ENCODE measurements at regions not wholly inside any gene's neighbourhood (a gene's known extent, or its start where the extent isn't known, plus 50 kb on each side); places are given as distances from the start of the nearest gene placed in this dataset.

GRCh38 chr7:41054960-41055661 lies 647.8 kb downstream of the INHBA start:
- no peak overlapping the region for H3K18ac ChIP-seq (ENCODE audit: low read depth in 1 of 2, low read length in 2 of 2)
- H3K4me2 ChIP-seq (ENCODE audit: low read length, poor library complexity, severe bottlenecking) = no peak overlapping the region
- no peak overlapping the region for H3K4ac ChIP-seq (ENCODE audit: low read depth in 1 of 2, low read length in 2 of 2)
- no peak overlapping the region for H3K9ac ChIP-seq (ENCODE audit: low read length)
- H3K36me3 ChIP-seq (ENCODE audit: control insufficient read depth in 1 of 2, insufficient read depth in 2 of 2, low read depth in 1 of 2, low read length in 2 of 2) = no peaks in the 10 kb centered on the region
- H4K91ac ChIP-seq (ENCODE audit: low read length) = no peak overlapping the region
- no peak overlapping the region for H3K23ac ChIP-seq (ENCODE audit: low read length in 2 of 2)
- H3K27me3 ChIP-seq (ENCODE audit: control insufficient read depth in 1 of 2, insufficient read depth in 1 of 2, low read length in 2 of 2) = peaks cover 0 to 7% of the 10 kb centered on the region in 2 experiments
- no peak overlapping the region for H2AK5ac ChIP-seq (ENCODE audit: low read length, severe bottlenecking)
- H2BK12ac ChIP-seq (ENCODE audit: low read length in 2 of 2) = no peak overlapping the region
- no peak overlapping the region for H2BK120ac ChIP-seq (ENCODE audit: low read depth, low read length)
- H3K9me3 ChIP-seq (ENCODE audit: control insufficient read depth, low read length) = no peaks in the 10 kb centered on the region
- no peak overlapping the region for H2BK15ac ChIP-seq (ENCODE audit: low read depth, poor library complexity, severe bottlenecking)
- DNase-seq = no peak
- no peak overlapping the region for H3K14ac ChIP-seq (ENCODE audit: low read length in 2 of 2)
- H3K79me1 ChIP-seq (replicated peaks; ENCODE audit: low read length, poor library complexity, severe bottlenecking) = no peaks in the 10 kb centered on the region
- H2AFZ ChIP-seq (ENCODE audit: low read depth, low read length) = no peak overlapping the region
- no peaks in the 10 kb centered on the region for H3K4me1 ChIP-seq (ENCODE audit: control insufficient read depth, insufficient read depth, low read depth, low read length)
- H3K27ac ChIP-seq (ENCODE audit: low read length, poor library complexity, severe bottlenecking) = no peak overlapping the region
- H4K8ac ChIP-seq (ENCODE audit: low read length) = no peak overlapping the region
- no peak overlapping the region for H2BK5ac ChIP-seq (ENCODE audit: low read depth, low read length, poor library complexity, severe bottlenecking)
- 93% methylated on average over 11 of the region's 11 CpGs for WGBS
- H3K4me3 ChIP-seq (ENCODE audit: insufficient read depth in 1 of 2, low read depth in 1 of 2, low read length in 2 of 2) = no peak overlapping the region

- Histone ChIP-seq H4K91ac (ENCODE audit: low read length) (no peak overlapping the region), H3K4me3 (ENCODE audit: insufficient read depth in 1 of 2, low read depth in 1 of 2, low read length in 2 of 2) (no peak overlapping the region), H3K79me1 (replicated peaks; ENCODE audit: low read length, poor library complexity, severe bottlenecking) (no peaks in the 10 kb centered on the region), H2BK12ac (ENCODE audit: low read length in 2 of 2) (no peak overlapping the region), H3K4me2 (ENCODE audit: low read length, poor library complexity, severe bottlenecking) (no peak overlapping the region), H4K8ac (ENCODE audit: low read length) (no peak overlapping the region), H2BK15ac (ENCODE audit: low read depth, poor library complexity, severe bottlenecking) (no peak overlapping the region), H3K18ac (ENCODE audit: low read depth in 1 of 2, low read length in 2 of 2) (no peak overlapping the region), H3K23ac (ENCODE audit: low read length in 2 of 2) (no peak overlapping the region), H3K36me3 (ENCODE audit: control insufficient read depth in 1 of 2, insufficient read depth in 2 of 2, low read depth in 1 of 2, low read length in 2 of 2) (no peaks in the 10 kb centered on the region), H2AK5ac (ENCODE audit: low read length, severe bottlenecking) (no peak overlapping the region), H3K27ac (ENCODE audit: low read length, poor library complexity, severe bottlenecking) (no peak overlapping the region), H3K4ac (ENCODE audit: low read depth in 1 of 2, low read length in 2 of 2) (no peak overlapping the region), H3K9ac (ENCODE audit: low read length) (no peak overlapping the region), H3K14ac (ENCODE audit: low read length in 2 of 2) (no peak overlapping the region), H3K27me3 (ENCODE audit: control insufficient read depth in 1 of 2, insufficient read depth in 1 of 2, low read length in 2 of 2) (peaks cover 0 to 7% of the 10 kb centered on the region in 2 experiments), H2BK5ac (ENCODE audit: low read depth, low read length, poor library complexity, severe bottlenecking) (no peak overlapping the region), H3K9me3 (ENCODE audit: control insufficient read depth, low read length) (no peaks in the 10 kb centered on the region), H2AFZ (ENCODE audit: low read depth, low read length) (no peak overlapping the region), H2BK120ac (ENCODE audit: low read depth, low read length) (no peak overlapping the region), H3K4me1 (ENCODE audit: control insufficient read depth, insufficient read depth, low read depth, low read length) (no peaks in the 10 kb centered on the region)
- WGBS = 20% methylated on average over 1 of the region's 2 CpGs
- DNase-seq = peak; percentile 33
Observed at GRCh38 chr7:41053820-41054219, 649.1 kb downstream of the INHBA start.

- WGBS = 79% methylated on average over 4 of the region's 6 CpGs
- Histone ChIP-seq H4K8ac (ENCODE audit: low read length) (no peak overlapping the region), H2AFZ (ENCODE audit: low read depth, low read length) (no peak overlapping the region), H2BK12ac (ENCODE audit: low read length in 2 of 2) (no peak overlapping the region), H3K79me1 (replicated peaks; ENCODE audit: low read length, poor library complexity, severe bottlenecking) (no peaks in the 10 kb centered on the region), H3K4me1 (ENCODE audit: control insufficient read depth, insufficient read depth, low read depth, low read length) (peaks cover 4% of the 10 kb centered on the region), H3K23ac (ENCODE audit: low read length in 2 of 2) (no peak overlapping the region), H3K36me3 (ENCODE audit: control insufficient read depth in 1 of 2, insufficient read depth in 2 of 2, low read depth in 1 of 2, low read length in 2 of 2) (no peaks in the 10 kb centered on the region), H2BK120ac (ENCODE audit: low read depth, low read length) (no peak overlapping the region), H3K27ac (ENCODE audit: low read length, poor library complexity, severe bottlenecking) (no peak overlapping the region), H3K4me3 (ENCODE audit: insufficient read depth in 1 of 2, low read depth in 1 of 2, low read length in 2 of 2) (no peak overlapping the region), H2AK5ac (ENCODE audit: low read length, severe bottlenecking) (no peak overlapping the region), H2BK5ac (ENCODE audit: low read depth, low read length, poor library complexity, severe bottlenecking) (no peak overlapping the region), H3K4ac (ENCODE audit: low read depth in 1 of 2, low read length in 2 of 2) (no peak overlapping the region), H3K27me3 (ENCODE audit: control insufficient read depth in 1 of 2, insufficient read depth in 1 of 2, low read length in 2 of 2) (peaks cover 0 to 7% of the 10 kb centered on the region in 2 experiments), H2BK15ac (ENCODE audit: low read depth, poor library complexity, severe bottlenecking) (no peak overlapping the region), H3K14ac (ENCODE audit: low read length in 2 of 2) (no peak overlapping the region), H3K4me2 (ENCODE audit: low read length, poor library complexity, severe bottlenecking) (no peak overlapping the region), H4K91ac (ENCODE audit: low read length) (no peak overlapping the region), H3K9me3 (ENCODE audit: control insufficient read depth, low read length) (no peaks in the 10 kb centered on the region), H3K18ac (ENCODE audit: low read depth in 1 of 2, low read length in 2 of 2) (no peak overlapping the region), H3K9ac (ENCODE audit: low read length) (no peak overlapping the region)
- no peak for DNase-seq
Observed at GRCh38 chr7:41052736-41053135, 650.2 kb downstream of the INHBA start.

DNA sequence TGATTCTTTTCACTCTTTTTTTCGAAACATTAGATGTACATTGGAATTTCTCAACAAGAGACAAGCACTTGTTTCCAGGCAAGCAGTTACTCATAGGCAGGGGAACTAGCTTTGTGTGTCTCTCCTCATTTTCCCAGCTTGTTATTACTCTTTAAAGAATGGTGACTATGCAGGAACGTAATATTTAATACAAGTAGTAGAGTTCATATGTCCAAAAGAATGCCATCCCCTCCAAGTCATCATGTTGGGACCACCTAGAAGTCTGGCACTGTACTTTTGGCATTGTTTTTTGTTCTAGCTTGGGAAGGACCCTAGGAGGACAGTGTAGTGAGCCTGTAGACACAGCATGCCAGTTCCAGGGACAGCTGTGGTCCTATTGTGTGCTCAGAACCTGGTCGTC lies 650.7 kb downstream of the INHBA start:
- H3K4me2 ChIP-seq (ENCODE audit: low read length, poor library complexity, severe bottlenecking) = no peak overlapping the region
- H3K4me3 ChIP-seq (ENCODE audit: insufficient read depth in 1 of 2, low read depth in 1 of 2, low read length in 2 of 2) = no peak overlapping the region
- no peak overlapping the region for H2BK12ac ChIP-seq (ENCODE audit: low read length in 2 of 2)
- H4K91ac ChIP-seq (ENCODE audit: low read length) = no peak overlapping the region
- H3K9me3 ChIP-seq (ENCODE audit: control insufficient read depth, low read length) = no peaks in the 10 kb centered on the region
- H2AFZ ChIP-seq (ENCODE audit: low read depth, low read length) = no peak overlapping the region
- no peak overlapping the region for H3K14ac ChIP-seq (ENCODE audit: low read length in 2 of 2)
- DNase-seq = no peak
- H3K18ac ChIP-seq (ENCODE audit: low read depth in 1 of 2, low read length in 2 of 2) = no peak overlapping the region
- no peak overlapping the region for H3K9ac ChIP-seq (ENCODE audit: low read length)
- no peak overlapping the region for H2BK5ac ChIP-seq (ENCODE audit: low read depth, low read length, poor library complexity, severe bottlenecking)
- no peak overlapping the region for H4K8ac ChIP-seq (ENCODE audit: low read length)
- 96% methylated on average over 2 of the region's 3 CpGs for WGBS
- H2AK5ac ChIP-seq (ENCODE audit: low read length, severe bottlenecking) = no peak overlapping the region
- no peak overlapping the region for H3K27ac ChIP-seq (ENCODE audit: low read length, poor library complexity, severe bottlenecking)
- no peak overlapping the region for H2BK120ac ChIP-seq (ENCODE audit: low read depth, low read length)
- H3K79me1 ChIP-seq (replicated peaks; ENCODE audit: low read length, poor library complexity, severe bottlenecking) = no peaks in the 10 kb centered on the region
- no peak overlapping the region for H3K4ac ChIP-seq (ENCODE audit: low read depth in 1 of 2, low read length in 2 of 2)
- H3K23ac ChIP-seq (ENCODE audit: low read length in 2 of 2) = no peak overlapping the region
- H3K4me1 ChIP-seq (ENCODE audit: control insufficient read depth, insufficient read depth, low read depth, low read length) = peaks cover 4% of the 10 kb centered on the region
- no peak overlapping the region for H2BK15ac ChIP-seq (ENCODE audit: low read depth, poor library complexity, severe bottlenecking)
- no peaks in the 10 kb centered on the region for H3K36me3 ChIP-seq (ENCODE audit: control insufficient read depth in 1 of 2, insufficient read depth in 2 of 2, low read depth in 1 of 2, low read length in 2 of 2)
- peaks cover 0 to 7% of the 10 kb centered on the region in 2 experiments for H3K27me3 ChIP-seq (ENCODE audit: control insufficient read depth in 1 of 2, insufficient read depth in 1 of 2, low read length in 2 of 2)

All from mesenchymal stem cell (in vitro differentiated cells and primary cell).